Tibial artery (tissue), 4 donors: ENCODE measurements at regions not wholly inside any gene's neighbourhood (a gene's known extent, or its start where the extent isn't known, plus 50 kb on each side); places are given as distances from the start of the nearest gene placed in this dataset.

Source experiments
- DNase-seq, 2 donors: peaks; one replicate each; pipeline ENCODE4 v3.0.0-alpha.2; 2019
- H3K27ac ChIP-seq, 2 donors: fragments of 200-600 bp; sonication (generic) in 1 of 2; 1 replicate in 1 of 2; 2 replicates in 1 of 2; pipeline ENCODE4 v1.5.1; 2018 to 2019; ENCODE audit warnings: mild to moderate bottlenecking in 1 of 2
- H3K27me3 ChIP-seq, 2 donors: fragments of 200-600 bp; sonication (generic) in 1 of 2; one replicate each; pipeline versions ENCODE4 v1.5.1 to v1.6.0; 2016 to 2019
- H3K36me3 ChIP-seq, 3 donors: fragments of 200-600 bp; sonication (generic) in 2 of 3; one replicate each; pipeline ENCODE4 v1.5.1; 2016 to 2019; ENCODE audit warnings: mild to moderate bottlenecking in 2 of 3
- H3K4me1 ChIP-seq, 4 donors: fragments of 200-600 bp; sonication (generic) in 2 of 4; 1 replicate in 3 of 4; 2 replicates in 1 of 4; pipeline ENCODE4 v1.5.1; 2016 to 2019
- H3K4me3 ChIP-seq, 2 donors: fragments of 200-600 bp; sonication (generic) in 1 of 2; 1 replicate in 1 of 2; 2 replicates in 1 of 2; pipeline ENCODE4 v1.5.1; 2018 to 2019; ENCODE audit warnings: mild to moderate bottlenecking in 2 of 2
- H3K9me3 ChIP-seq, 3 donors: fragments of 200-600 bp; sonication (generic) in 1 of 3; one replicate each; pipeline ENCODE4 v1.5.1; 2016 to 2019
- intact Hi-C: fragments of 100-400 bp; cut with DNase I; formaldehyde crosslinking; loops from one replicate; pipeline ENCODE4 v1.15.0; 2023; ENCODE audit warnings: low total_unique reads
- TF ChIP-seq, protein P1 (sequence below), 2 experiments: fragments of 200-600 bp in 1 of 2; fragments of 450-650 bp in 1 of 2; IDR thresholded peaks; one replicate each; pipeline ENCODE4 v1.5.1; 2017 to 2019; ENCODE audit warnings: antibody characterized with exemption in 2 of 2, mild to moderate bottlenecking in 1 of 2, moderate library complexity in 1 of 2

DNA sequence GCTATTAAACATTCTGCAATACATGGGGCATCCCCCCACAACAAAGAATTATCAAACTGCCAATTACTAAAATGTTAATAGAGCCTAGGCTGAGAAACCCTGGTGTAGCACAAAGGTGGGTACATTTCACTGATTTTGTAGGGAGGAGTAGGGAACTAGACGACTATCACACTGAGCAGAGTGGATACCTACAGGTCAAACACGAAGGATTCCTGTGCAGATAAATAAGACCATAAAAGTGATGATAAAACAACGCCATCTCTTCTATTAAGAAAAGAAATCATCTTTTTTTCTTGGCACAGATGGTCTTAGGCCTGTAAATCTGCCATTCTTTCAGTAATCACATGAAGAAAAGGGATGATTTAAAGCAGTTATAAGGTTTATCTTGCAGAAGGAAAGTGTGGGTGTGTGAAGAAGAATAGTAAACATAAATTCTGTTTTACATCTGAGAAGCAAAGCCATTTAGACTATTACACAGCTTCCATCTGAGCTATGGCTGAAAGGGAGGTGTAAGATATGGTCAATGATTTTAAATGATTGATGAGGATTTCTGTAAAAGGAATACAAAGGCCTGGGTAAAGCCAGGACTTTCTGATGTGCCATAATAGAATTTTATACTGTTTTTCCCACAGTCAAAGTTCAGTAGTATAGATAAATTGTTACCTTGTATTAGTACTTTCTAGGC lies 429.4 kb upstream of the GOT2 start:
- Histone ChIP-seq H3K36me3 (no peaks in the 10 kb centered on the region), H3K27ac (no peak overlapping the region), H3K4me1 (no peaks in the 10 kb centered on the region), H3K9me3 (no peaks in the 10 kb centered on the region), H3K4me3 (no peak overlapping the region), H3K27me3 (no peaks in the 10 kb centered on the region)
- no peak for DNase-seq
- intact Hi-C loops: no loop called here
- TF ChIP-seq, protein P1, sequence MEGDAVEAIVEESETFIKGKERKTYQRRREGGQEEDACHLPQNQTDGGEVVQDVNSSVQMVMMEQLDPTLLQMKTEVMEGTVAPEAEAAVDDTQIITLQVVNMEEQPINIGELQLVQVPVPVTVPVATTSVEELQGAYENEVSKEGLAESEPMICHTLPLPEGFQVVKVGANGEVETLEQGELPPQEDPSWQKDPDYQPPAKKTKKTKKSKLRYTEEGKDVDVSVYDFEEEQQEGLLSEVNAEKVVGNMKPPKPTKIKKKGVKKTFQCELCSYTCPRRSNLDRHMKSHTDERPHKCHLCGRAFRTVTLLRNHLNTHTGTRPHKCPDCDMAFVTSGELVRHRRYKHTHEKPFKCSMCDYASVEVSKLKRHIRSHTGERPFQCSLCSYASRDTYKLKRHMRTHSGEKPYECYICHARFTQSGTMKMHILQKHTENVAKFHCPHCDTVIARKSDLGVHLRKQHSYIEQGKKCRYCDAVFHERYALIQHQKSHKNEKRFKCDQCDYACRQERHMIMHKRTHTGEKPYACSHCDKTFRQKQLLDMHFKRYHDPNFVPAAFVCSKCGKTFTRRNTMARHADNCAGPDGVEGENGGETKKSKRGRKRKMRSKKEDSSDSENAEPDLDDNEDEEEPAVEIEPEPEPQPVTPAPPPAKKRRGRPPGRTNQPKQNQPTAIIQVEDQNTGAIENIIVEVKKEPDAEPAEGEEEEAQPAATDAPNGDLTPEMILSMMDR (IDR thresholded peaks at IDR 0.05): no peak

DNA sequence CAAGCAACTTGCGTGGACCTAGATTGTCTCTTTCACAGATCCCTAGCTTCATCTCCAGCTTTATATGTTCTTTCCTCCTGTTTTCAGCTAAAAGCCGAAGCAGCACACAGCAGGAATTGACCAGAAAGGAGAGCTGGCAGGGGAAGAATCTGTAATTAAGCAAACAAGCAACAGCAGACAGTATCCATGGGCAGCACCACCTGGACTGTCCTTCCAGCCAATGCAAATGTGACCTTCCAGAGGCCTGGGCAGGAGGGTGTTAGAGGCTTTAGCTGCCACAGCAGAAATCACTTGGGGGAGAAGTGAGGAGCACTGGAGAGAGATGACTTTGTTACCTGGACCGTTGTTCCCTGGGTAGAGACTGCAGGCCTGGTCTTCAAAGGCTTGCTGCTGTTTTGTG lies 427.6 kb upstream of the GOT2 start:
- intact Hi-C loops: no loop called here
- H3K9me3 ChIP-seq: no peaks in the 10 kb centered on the region
- no peaks in the 10 kb centered on the region for H3K4me1 ChIP-seq
- H3K36me3 ChIP-seq: no peaks in the 10 kb centered on the region
- H3K4me3 ChIP-seq: no peak overlapping the region
- H3K27ac ChIP-seq: no peak overlapping the region
- TF ChIP-seq, protein P1 (IDR thresholded peaks at IDR 0.05): no peak
- no peaks in the 10 kb centered on the region for H3K27me3 ChIP-seq
- DNase-seq: no peak

DNA sequence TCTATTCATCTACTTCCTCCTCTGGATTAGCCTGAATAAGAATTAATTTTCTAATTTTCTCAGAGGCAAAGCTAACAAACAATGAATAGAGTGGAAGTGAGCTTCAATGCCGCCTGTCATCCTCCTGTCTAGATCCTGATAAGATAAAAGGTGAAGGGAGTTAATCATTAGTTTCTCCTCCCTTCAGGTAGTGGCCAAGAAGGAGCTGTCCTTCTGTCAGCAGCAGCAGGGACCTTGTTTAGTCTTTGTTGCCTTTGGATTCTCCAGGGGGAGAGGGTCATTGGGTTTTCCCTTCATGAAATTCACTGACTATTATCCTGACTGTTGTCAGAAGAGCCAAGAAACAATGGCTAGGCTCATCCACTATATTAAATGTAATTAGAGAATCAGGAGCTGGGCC lies 420.2 kb upstream of the GOT2 start:
- intact Hi-C loops: no loop called here
- no peaks in the 10 kb centered on the region for H3K36me3 ChIP-seq

DNA sequence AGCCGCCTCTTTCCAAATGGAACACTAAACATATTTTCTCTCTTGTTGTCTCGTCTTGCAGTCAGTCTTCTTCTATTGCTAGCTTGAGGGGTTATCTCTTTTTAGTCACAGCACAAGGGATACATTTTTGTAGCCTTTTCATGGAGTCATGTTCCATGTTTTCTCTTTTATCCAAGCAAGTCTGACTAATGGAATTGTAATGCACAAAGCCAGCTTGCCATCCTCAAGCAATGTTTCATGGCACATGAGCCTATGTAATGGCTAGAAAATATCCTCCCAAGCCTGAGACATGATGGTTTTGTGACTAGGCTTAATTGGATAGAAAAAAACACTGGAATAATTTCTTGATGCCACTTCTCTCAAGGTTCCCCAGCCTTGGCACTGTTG lies 414.6 kb upstream of the GOT2 start:
- no peaks in the 10 kb centered on the region for H3K36me3 ChIP-seq
- intact Hi-C loops: no loop called here
- no peak overlapping the region for H3K4me3 ChIP-seq
- DNase-seq: no peak
- no peak overlapping the region for H3K27ac ChIP-seq
- no peaks in the 10 kb centered on the region for H3K27me3 ChIP-seq
- no peaks in the 10 kb centered on the region for H3K4me1 ChIP-seq
- no peaks in the 10 kb centered on the region for H3K9me3 ChIP-seq
- TF ChIP-seq, protein P1 (IDR thresholded peaks at IDR 0.05): no peak

More for the DNA sequence above, 420.2 kb upstream of the GOT2 start:
- Histone ChIP-seq H3K4me3 (no peak overlapping the region), H3K27me3 (no peaks in the 10 kb centered on the region), H3K9me3 (no peaks in the 10 kb centered on the region), H3K4me1 (no peaks in the 10 kb centered on the region), H3K27ac (no peak overlapping the region)
- no peak for DNase-seq
- TF ChIP-seq, protein P1 (IDR thresholded peaks at IDR 0.05): no peak

DNA sequence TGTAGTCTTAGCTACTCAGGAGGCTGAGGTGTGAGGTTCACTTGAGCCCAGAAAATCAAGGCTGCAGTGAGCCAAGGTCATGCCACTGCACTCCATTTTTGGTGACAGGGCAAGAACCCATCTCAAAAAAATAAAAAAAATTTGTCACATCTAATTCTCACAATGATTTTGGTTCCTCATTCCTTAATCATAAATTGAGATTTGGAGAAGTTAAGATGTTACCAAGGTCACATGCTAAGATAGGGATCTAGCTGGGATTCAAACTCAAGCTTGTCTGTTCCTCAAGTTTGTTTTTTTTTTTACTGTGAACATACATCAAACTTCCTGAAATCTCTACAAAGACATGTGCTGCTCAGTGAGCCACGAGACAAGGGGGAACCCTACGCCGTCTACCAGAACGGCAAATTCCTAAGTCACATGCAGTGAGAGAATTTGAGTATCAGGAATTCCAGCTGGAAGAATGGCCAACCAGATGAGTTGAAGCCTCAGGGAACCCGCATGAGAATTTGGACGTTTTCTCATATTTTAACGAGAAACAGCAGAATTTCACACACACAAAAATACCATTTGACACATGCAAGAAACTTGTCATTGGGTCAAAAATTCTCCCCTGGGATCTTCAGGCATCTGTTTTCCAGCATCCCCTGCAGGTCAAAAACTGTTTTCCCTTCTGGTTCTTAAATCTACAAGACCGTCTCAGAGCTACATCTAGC lies 414.1 kb upstream of the GOT2 start:
- TF ChIP-seq, protein P1 (IDR thresholded peaks at IDR 0.05): no peak
- H3K4me1 ChIP-seq: no peaks in the 10 kb centered on the region
- DNase-seq: peak in 1 of 2 donors; percentile 60
- no peak overlapping the region for H3K27ac ChIP-seq
- H3K36me3 ChIP-seq: no peaks in the 10 kb centered on the region
- H3K9me3 ChIP-seq: no peaks in the 10 kb centered on the region
- no peaks in the 10 kb centered on the region for H3K27me3 ChIP-seq
- intact Hi-C loops: no loop called here
- no peak overlapping the region for H3K4me3 ChIP-seq
